CD4-positive, alpha-beta T cell treated with Interleukin-21 for 1 hour (primary cell): ENCODE measurements at regions not wholly inside any gene's neighbourhood (a gene's known extent, or its start where the extent isn't known, plus 50 kb on each side); places are given as distances from the start of the nearest gene placed in this dataset.

Source experiments
- DNase-seq: peaks from one replicate; pipeline ENCODE4 v3.0.0-alpha.2; 2020

- DNase-seq: no peak
Observed at GRCh38 chr6:147141711-147142308, 62.4 kb upstream of the STXBP5 start.

GRCh38 chr6:147142684-147143245, 61.5 kb upstream of the STXBP5 start:
- no peak for DNase-seq

- DNase-seq: no peak
Observed at GRCh38 chr6:147149092-147149491, 55.1 kb upstream of the STXBP5 start.

- no peak for DNase-seq
Observed at GRCh38 chr6:147149826-147150225, 54.4 kb upstream of the STXBP5 start.

DNA sequence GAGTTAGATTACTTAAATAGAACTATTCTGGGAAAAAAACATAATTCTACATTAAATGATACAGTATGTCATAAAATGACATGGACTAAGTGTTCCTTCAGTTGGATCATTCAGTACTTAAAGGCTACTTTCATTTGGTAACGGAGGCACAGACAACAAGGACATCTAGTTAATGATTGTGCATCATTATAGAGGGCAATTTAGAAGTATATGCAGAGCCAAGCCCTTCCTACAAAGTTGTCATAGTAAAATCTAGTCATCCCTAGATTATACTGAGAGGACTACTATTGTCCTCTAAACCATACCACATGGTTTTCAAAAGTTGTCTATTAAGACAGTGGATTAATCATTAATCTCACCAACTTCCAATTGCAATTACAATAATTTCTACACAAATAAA, 53.9 kb upstream of the STXBP5 start:
- DNase-seq: no peak
